Kidney tubule cell (primary cell): ENCODE measurements at regions not wholly inside any gene's neighbourhood (a gene's known extent, or its start where the extent isn't known, plus 50 kb on each side); places are given as distances from the start of the nearest gene placed in this dataset.
"Not testable (repeated sequence)": the region's sequence is repeated elsewhere in the genome, so short reads cannot be mapped to it uniquely, and the experiment has no call there.

Source experiments
- DNase-seq: peaks from one replicate; pipeline ENCODE4 v3.0.0-alpha.2; 2018; ENCODE audit warnings: low spot score

- not testable (repeated sequence) for DNase-seq
These were observed 61.1 kb downstream of the DEFB131A start for GRCh38 chr4:9505341-9505740.

GRCh38 chr4:9506672-9507071 lies 62.5 kb downstream of the DEFB131A start:
- DNase-seq = not testable (repeated sequence)

- not testable (repeated sequence) for DNase-seq
These were observed 68.7 kb downstream of the DEFB131A start for GRCh38 chr4:9512941-9513340.

GRCh38 chr4:9519631-9520030 lies 75.4 kb downstream of the DEFB131A start:
- not testable (repeated sequence) for DNase-seq

GRCh38 chr4:9522903-9523302 lies 78.7 kb downstream of the DEFB131A start:
- not testable (repeated sequence) for DNase-seq

GRCh38 chr4:9524406-9524805 lies 80.2 kb downstream of the DEFB131A start:
- not testable (repeated sequence) for DNase-seq

GRCh38 chr4:9532134-9532862 lies 88.1 kb downstream of the DEFB131A start:
- peak; percentile 83 for DNase-seq

- not testable (repeated sequence) for DNase-seq
These were observed 88.6 kb downstream of the DEFB131A start for GRCh38 chr4:9532863-9533192.

- DNase-seq = peak; percentile 70
These were observed 92.9 kb downstream of the DEFB131A start for GRCh38 chr4:9537101-9537500.

GRCh38 chr4:9539939-9540520 lies 95.8 kb downstream of the DEFB131A start:
- not testable (repeated sequence) for DNase-seq

GRCh38 chr4:9541388-9541915 lies 97.2 kb downstream of the DEFB131A start:
- not testable (repeated sequence) for DNase-seq

- DNase-seq = not testable (repeated sequence)
These were observed 100.6 kb downstream of the DEFB131A start for GRCh38 chr4:9544851-9545250.

GRCh38 chr4:9547470-9547869 lies 103.3 kb downstream of the DEFB131A start:
- not testable (repeated sequence) for DNase-seq

GRCh38 chr4:9556076-9556475 lies 111.9 kb downstream of the DEFB131A start:
- not testable (repeated sequence) for DNase-seq

GRCh38 chr4:9577869-9578268 lies 133.7 kb downstream of the DEFB131A start:
- not testable (repeated sequence) for DNase-seq

- not testable (repeated sequence) for DNase-seq
These were observed 138.7 kb downstream of the DEFB131A start for GRCh38 chr4:9582880-9583279.

- DNase-seq = no peak
These were observed 147.8 kb downstream of the DEFB131A start for GRCh38 chr4:9592010-9592409.

GRCh38 chr4:9594948-9595347 lies 150.7 kb downstream of the DEFB131A start:
- no peak for DNase-seq

GRCh38 chr4:9595531-9595930 lies 151.3 kb downstream of the DEFB131A start:
- not testable (repeated sequence) for DNase-seq

GRCh38 chr4:9599266-9599665 lies 155.1 kb downstream of the DEFB131A start:
- no peak for DNase-seq

GRCh38 chr4:9600246-9600645 lies 156.0 kb downstream of the DEFB131A start:
- DNase-seq = no peak

- no peak for DNase-seq
These were observed 158.2 kb downstream of the DEFB131A start for GRCh38 chr4:9602389-9602914.
